GM19043 (cell line): ENCODE measurements at regions not wholly inside any gene's neighbourhood (a gene's known extent, or its start where the extent isn't known, plus 50 kb on each side); places are given as distances from the start of the nearest gene placed in this dataset.

ENCODE experiments used
- ATAC-seq: cut with Tn5 transposase; IDR thresholded peaks from one replicate; pipeline ENCODE4 v1.9.1; 2021; ENCODE audit warnings: low read depth; ENCODE audit not compliant: unreplicated experiment

GRCh38 chrX:42102586-42103282 lies 179.4 kb upstream of the CASK start:
- ATAC-seq = no peak

GRCh38 chrX:42098900-42099299 lies 175.5 kb upstream of the CASK start:
- no peak for ATAC-seq

- no peak for ATAC-seq
These were observed 174.1 kb upstream of the CASK start for GRCh38 chrX:42097486-42097885.

- ATAC-seq = no peak
These were observed 173.0 kb upstream of the CASK start for GRCh38 chrX:42096265-42096920.

GRCh38 chrX:42094218-42094617 lies 170.9 kb upstream of the CASK start:
- no peak for ATAC-seq

- no peak for ATAC-seq
These were observed 170.4 kb upstream of the CASK start for GRCh38 chrX:42093756-42094155.

- ATAC-seq = no peak
These were observed 167.0 kb upstream of the CASK start for GRCh38 chrX:42090395-42090794.

GRCh38 chrX:42089031-42089430 lies 165.7 kb upstream of the CASK start:
- ATAC-seq = no peak

GRCh38 chrX:42087960-42088359 lies 164.6 kb upstream of the CASK start:
- no peak for ATAC-seq

GRCh38 chrX:42085836-42086235 lies 162.5 kb upstream of the CASK start:
- no peak for ATAC-seq

GRCh38 chrX:42079968-42080367 lies 156.6 kb upstream of the CASK start:
- no peak for ATAC-seq

- ATAC-seq = no peak
These were observed 154.3 kb upstream of the CASK start for GRCh38 chrX:42077675-42078074.

- ATAC-seq = no peak
These were observed 151.7 kb upstream of the CASK start for GRCh38 chrX:42075032-42075431.

GRCh38 chrX:42073448-42073847 lies 150.1 kb upstream of the CASK start:
- no peak for ATAC-seq

GRCh38 chrX:42070866-42071265 lies 147.5 kb upstream of the CASK start:
- no peak for ATAC-seq

- no peak for ATAC-seq
These were observed 130.9 kb upstream of the CASK start for GRCh38 chrX:42054256-42054655.

- ATAC-seq = no peak
These were observed 127.0 kb upstream of the CASK start for GRCh38 chrX:42050345-42050744.

- no peak for ATAC-seq
These were observed 124.5 kb upstream of the CASK start for GRCh38 chrX:42047886-42048285.

- no peak for ATAC-seq
These were observed 104.8 kb upstream of the CASK start for GRCh38 chrX:42028109-42028508.

- ATAC-seq = no peak
These were observed 104.1 kb upstream of the CASK start for GRCh38 chrX:42027367-42028000.

- ATAC-seq = no peak
These were observed 102.5 kb upstream of the CASK start for GRCh38 chrX:42025861-42026260.

GRCh38 chrX:42023122-42023521 lies 99.8 kb upstream of the CASK start:
- ATAC-seq = no peak
